Dermis microvascular lymphatic vessel endothelial cell (primary cell): ENCODE measurements at regions not wholly inside any gene's neighbourhood (a gene's known extent, or its start where the extent isn't known, plus 50 kb on each side); places are given as distances from the start of the nearest gene placed in this dataset.
A peak's percentile ranks its signal among the peaks of the same experiment; 100 is the strongest.
"Not testable (repeated sequence)": the region's sequence is repeated elsewhere in the genome, so short reads cannot be mapped to it uniquely, and the experiment has no call there.

Source experiments
- DNase-seq, 2 donors: peaks; one replicate each; pipeline versions ENCODE4 v3.0.0 to v3.0.0-alpha.2; 2010; ENCODE audit warnings: low read depth in 2 of 2

DNA sequence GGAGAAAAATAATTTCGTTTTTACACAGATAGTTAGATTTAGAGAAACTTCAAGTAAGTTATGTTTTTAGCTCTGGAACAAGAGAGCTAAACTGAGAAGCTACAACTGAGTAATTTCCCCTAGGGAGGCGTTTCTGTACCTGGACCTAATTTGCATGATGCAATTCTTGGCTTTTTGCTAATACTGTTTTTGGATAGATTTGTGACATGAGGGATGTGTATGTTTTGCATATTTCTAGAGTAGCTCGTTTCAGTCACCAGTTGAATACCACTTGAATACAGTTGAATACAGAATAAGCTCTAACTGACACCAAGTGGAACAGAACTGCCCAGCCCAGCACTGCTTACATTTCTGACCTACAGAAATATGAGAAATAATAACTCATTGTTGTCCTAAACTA is 1227.9 kb upstream of the SPRY2 start:
- no peak for DNase-seq

DNA sequence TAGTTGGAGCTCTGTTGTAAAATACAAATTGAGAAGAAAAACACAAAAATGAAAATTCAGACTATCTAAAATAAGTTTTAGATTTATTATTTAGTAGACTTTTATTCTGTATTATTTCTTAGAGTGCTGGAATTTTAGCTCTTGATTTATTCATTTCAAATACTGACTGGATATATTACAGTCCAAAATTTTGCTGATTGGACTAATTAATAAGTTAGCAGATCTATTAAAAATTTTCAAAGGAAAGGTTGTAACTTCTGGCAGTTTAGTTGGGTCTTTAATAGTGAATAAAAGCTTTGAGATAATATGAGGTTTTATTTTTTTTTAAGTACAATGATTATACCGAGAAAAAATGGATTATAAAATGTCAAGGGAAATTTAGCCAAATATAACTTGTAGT is 1224.9 kb upstream of the SPRY2 start:
- no peak for DNase-seq

DNA sequence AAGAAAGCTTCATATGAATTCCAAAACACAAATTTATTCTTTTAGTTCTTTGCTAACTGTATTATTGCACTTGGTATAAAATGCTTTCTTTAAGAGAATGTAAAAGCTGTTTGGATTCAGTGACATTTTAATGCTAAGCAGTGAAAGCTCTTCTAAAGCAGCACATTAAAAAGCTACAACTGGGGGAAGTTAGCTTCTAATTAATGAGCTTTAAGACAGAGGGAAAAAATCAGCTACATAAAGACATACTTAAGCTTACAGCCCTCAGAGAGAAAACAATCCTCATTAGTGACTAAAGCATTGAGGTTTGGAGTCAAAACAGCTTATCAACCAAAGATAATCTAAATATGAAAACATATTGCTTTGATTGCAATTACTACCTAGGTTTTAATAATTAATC is 1222.2 kb upstream of the SPRY2 start:
- no peak for DNase-seq

DNA sequence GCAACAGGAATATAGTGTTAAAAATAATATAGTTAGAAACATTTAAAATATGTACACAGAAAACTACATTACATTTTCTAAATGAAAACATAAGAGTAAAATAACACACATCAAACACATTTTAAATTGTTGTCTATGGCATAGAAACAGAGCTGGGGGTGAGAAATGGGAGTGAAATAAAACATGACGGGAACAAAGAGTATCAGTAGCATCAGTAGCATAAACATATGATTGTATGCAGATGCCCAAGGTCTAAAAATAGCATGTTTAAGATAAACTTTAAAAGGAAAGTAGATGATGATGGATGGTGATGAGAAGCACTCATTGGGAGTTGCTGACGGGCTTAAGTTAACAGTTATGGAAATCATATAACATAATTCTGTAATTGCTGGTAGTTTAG is 1221.7 kb upstream of the SPRY2 start:
- DNase-seq = no peak

DNA sequence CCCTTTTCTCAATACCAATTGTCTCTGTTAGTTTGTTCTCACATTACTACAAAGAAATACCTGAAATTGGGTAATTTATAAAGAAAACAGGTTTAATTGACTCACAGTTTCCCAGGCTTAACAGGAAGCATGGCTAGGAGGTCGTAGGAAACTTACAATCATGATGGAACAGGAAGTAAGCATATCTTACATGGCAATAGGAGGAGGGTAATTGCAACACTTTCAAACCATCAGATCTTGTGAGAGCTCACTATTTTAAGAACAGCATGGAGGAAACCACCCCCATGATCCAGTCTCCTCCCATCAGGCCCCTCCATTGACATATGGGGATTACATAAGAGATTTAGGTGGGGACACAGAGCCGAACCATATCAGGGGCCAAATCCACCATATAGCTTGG is 1210.1 kb upstream of the SPRY2 start:
- DNase-seq = no peak

DNA sequence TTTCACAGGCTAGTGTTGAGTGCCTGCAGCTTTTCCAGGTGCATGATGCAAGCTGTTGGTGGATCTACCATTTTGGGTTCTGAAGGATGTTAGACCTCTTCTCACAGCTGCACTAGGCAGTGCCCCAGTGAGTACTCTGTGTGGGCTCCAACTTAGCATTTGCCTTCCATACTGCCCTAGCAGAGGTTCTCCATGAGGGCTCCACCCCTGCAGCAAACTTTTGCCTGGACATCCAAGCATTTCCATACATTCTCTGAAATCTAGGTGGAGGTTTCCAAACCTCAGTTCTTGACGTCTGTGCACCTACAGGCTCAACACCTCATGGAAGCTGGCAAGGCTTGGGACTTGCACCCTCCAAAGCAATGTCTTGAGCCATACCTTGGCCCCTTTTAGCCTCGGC is 1205.4 kb upstream of the SPRY2 start:
- DNase-seq = not testable (repeated sequence)

DNA sequence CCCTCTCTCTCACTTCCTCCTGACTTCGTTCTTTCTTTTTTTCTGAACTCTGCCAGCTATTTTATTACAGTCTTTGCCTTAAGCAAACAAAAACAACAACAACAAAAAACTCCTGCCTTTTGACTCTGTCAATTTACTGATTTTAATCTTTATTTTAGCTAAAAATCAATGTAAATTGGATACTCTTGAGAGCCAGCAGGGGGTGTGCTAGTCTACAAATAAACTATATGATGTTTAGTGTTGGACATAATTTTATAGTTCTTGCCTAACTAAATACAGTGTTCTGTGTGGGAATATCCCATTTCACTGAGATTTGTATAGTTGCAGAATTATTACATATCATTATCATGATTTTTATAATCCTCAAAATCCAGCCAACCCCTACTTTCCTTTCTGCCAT is 1199.9 kb upstream of the SPRY2 start:
- no peak for DNase-seq

DNA sequence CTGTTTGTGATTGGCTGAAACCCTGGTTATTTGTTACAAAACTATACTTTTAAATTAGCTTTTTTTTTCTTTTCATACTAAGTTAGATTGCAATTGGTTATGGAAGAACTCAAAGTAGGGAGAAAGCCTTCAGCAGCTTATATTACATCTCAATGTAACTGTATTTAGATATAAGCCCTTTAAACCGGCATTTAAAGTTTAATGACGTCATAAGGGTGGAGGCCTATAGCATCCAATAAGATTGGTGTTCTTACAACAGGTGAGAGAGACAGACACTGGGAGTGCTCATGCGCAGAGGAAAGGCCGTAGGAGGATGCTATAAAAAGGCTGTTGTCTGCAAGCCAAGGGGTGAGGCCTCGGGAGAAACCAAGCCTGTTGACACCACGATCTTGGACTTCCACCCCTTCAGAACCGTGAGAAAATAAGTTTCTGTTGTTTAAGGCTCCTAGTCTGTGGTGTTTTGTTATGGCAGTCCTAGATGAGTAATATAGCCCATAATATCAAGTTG is 1198.8 kb upstream of the SPRY2 start:
- DNase-seq = no peak

DNA sequence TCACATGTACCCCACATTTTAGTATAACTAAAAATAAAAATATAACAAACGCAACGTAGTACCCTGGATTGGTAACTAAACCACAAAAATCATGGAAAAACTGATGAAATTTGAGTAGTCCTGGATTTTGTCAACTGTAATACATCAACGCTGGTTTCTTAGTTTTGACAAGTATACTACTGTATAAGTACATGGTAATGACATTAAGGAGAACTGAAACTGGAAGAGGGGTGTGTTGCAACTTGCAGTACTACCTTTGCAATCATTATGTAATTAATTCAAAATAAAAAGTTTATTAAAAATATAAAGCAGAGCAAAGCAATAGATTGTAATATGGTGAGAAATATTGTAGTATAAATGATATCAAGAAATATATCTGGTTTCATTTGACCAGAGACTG is 1158.0 kb upstream of the SPRY2 start:
- no peak for DNase-seq

DNA sequence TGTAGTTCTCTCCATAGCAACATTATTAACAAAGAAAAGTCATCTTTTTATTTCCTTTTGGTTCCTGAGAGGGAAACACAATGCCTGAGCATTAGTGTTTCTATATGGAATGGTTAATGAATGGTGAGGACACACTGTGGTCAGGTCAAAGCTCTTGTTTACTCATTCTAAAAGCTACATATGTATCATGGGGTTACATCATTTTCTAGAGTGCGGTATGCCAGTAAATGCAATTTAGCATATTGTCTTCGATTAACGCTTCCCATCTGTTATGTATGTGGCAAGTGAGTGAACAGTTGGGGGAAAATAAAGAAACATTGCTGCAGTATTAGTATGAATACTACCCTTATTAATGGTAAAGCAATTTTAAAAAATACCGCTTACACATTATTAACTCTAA is 1152.2 kb upstream of the SPRY2 start:
- no peak for DNase-seq

DNA sequence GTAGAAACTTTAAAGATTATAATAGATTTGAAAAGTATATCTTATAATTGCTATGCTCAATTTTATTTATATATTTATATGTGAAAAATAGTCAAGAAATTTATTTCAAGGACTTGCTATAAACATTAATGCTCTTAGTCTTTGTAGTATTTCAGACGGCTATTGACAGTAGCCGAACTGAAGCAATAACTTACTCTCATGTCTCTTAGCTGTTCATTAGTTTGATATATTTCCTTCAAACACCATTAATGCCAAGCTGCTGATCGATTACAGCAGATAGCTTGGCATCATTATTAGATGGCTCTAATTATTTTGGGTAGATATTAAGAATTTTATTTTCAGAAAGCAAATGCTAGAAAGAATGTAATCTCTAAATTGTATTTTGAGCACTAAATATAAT is 1151.5 kb upstream of the SPRY2 start:
- no peak for DNase-seq

DNA sequence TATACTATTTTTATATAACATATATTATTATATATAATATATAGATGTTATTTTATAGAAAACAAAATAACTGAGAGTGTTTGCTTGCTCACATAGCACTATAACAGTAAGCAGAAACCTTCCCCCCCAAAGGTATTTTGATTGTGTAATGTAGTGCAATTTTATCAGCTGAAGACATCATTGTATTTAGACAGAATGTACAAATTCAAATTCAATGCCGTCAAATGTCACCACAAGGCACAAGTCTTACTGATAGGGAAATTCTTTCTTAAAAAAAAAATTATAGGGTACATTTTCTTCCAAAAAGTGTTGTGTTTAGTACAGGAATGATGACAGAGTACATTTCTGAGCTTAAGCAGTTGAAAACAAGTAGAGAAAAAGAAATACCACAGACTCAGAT is 1147.1 kb upstream of the SPRY2 start:
- no peak for DNase-seq

DNA sequence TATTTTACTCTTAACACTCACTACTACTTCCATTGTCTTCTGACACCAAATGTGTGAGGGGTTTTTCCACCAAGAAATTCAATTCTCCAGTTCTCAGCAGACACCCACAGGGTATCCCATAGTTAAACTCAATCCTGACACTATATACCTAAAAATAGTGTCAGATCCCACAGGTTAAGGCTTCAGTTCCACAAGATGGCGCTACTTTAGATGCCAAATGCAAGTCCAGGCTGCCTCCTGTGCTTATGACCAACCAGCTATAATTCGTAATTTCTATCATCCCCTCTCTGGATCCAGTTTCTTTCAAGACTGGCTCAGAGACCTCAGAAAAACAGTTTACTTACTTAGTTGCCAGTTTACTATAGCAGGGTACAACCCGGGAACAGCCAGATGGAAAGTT is 1146.2 kb upstream of the SPRY2 start:
- peak in 1 of 2 donors; percentile 0 for DNase-seq

DNA sequence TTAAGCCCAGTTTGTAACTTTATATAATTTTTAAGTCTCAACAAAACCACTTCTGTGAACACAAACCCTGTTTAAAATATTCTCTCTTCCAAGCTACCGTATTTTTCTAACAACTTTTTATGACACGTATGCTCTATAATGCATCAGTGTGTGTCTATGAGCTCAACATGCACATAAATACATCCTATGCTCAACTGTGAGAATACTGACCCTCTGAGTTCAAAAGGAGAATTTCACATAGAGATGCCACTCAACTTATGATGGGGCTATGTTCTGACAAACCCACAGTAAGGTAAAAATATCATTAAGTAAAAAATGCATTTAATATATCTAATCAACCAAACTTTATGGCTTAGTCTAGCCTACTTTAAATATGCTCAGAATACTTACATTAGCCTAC is 1139.7 kb upstream of the SPRY2 start:
- DNase-seq = no peak

DNA sequence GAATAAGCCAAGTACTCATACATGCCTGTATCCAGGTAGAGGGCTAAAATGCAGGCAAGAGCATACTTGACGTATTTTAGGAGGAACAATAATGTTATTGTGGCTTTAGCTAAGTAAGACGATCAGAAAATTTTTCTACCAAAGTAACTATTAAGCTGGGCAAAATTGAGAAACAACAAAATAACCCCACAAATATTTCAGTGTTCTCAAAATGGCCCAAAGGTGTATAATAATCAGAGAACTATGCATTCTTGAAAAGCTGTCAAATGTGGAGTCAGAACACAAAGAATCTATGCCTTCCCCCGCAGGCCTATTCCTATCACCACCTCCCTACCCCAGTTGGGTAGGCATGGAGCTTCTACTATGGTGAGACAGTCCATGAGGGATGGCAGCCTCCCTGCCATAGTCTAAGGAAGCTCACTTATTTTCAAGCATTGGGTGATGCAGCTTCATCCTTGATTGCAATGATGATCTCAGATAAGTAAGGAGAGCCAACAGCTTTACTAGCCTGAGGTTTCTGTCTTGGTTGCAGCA is 1132.5 kb upstream of the SPRY2 start:
- no peak for DNase-seq

DNA sequence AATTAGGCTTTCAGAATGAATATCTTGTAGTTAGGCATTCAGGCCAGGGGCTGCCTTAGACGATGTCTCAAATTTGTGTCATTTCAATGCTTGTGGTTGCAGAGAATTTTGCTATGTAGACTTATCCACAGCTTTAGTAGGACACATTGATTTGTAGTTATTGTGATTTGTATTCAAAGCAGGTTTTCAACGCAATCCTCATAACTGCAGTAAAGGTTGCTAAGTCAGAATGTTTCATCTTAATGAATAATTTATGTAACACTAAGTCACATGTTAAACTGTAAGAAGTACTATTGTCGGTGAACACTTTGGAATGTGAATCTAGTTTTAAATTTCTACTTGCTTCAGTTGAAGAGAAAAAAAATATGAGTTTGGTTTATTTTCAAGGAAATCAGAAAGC is 1117.2 kb upstream of the SPRY2 start:
- DNase-seq = no peak

DNA sequence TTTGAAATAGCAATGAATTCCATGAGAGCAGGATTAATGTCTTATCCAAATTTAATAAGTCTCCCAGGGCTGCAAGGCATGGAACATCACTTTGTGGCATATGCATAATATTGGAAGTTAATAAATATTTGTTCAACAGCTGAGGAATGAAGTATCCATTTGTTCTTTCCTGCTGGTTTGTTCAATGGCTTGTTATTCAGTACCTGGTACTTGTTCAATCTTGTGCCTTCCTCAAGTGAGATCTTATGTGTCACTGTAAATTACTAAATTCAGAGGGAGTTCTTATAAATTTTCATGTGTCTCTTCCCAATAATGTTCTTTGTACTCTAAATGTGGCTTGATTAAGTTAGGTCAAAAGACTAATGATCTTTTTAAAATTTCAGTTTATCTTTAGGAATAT is 1105.5 kb upstream of the SPRY2 start:
- DNase-seq = no peak

DNA sequence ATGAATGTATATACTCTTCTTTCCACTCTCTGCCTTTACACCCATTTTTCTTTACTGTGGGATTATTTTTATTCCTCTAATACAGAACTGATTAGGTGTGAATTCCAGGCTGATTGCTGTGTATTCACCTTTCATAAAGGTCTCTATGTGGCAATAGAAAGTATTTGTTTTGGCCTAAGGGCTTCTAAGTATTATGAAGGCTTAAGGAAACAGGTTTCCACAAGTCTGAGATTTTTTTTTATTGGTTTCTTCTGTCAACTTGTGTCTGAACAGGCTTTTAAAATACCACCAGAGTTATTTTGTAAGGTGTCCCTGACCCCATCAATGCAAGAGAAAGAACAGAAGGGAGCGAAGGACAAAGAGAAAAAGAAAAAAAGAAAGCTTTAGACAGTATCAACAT is 1102.0 kb upstream of the SPRY2 start:
- no peak for DNase-seq

DNA sequence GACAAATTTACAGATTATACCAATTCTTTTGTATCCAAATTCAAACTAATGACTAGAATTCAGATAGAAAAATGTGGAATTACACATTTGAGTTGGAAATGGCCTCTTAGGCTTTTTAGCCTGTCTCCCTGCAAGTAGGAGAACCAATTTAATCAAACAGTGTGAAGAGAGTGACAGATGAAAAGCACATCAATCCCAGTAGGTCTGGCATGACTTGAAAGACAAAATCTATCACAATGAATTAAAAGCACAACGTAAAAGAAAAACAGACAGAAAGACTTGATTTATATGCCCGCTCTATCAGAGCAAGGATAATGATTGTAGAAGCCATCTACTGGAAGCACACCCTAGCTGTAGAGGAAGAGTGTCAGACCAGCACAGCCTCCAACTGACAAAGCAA is 1084.4 kb upstream of the SPRY2 start:
- no peak for DNase-seq

DNA sequence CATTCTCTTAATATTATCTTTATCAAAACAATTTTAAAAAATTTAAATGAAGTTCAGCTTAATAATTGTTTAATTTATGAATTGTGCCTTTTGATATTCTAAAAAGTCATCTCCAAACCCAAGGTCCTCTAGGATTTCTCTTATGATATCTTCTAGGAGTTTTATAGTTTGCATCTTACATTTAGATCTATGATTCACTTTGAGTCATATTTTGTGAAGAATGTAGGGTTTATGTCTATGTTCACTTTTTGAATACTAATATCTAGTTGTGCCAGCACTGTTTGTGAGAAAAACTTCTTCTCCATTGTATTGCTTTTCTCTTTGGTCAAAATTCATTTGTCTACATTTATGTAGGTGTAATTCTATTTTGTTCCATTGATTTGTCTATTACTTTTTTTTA is 1068.4 kb upstream of the SPRY2 start:
- DNase-seq = no peak

DNA sequence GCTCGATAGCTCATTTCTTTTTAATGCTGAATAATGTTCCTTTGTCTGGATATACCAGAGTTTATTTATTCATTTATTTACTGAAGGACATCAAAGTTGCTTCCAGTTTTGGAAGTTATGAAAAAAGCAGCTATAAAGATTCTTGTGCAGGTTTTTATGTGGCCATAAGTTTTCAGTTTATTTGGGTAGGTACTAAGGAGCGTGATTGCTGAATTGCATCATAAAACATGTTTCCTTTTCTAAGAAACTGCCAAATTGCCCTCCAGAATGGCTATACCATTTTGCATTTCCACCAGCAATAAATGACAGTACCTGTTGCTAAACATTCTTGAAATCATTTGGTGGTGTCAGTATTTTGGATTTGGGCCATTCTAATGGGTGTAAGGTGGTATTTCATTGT is 1067.7 kb upstream of the SPRY2 start:
- DNase-seq = no peak

DNA sequence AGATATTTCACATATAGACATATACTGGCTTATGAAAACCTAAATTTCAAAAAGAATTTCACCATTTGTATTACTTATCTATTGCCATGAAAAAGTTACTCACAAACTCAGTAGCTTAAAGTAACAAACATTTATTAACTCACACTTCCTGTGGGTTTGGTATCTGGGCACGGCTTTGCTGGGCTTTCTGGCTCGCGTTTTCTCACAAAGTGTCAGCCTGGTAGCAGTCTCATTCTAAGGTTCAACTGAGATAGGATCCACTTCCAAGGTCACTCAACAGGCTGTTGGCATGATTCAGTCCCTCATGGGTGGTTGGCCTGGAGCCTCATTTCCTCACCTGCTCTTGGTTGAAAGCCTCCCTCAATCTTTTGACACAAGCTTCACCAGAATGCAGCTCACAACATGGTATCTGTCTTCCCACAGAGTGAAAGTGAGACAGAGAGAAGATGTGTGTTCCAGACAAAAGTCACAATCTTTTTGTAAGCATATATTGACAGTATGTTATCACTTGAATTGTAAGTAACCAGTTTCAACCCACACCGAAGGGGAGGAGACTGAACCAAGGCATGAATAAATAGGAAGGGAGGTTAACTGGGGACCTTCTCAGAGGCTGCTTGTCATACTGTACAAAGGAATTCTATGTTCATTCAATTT is 1065.8 kb upstream of the SPRY2 start:
- DNase-seq = no peak

DNA sequence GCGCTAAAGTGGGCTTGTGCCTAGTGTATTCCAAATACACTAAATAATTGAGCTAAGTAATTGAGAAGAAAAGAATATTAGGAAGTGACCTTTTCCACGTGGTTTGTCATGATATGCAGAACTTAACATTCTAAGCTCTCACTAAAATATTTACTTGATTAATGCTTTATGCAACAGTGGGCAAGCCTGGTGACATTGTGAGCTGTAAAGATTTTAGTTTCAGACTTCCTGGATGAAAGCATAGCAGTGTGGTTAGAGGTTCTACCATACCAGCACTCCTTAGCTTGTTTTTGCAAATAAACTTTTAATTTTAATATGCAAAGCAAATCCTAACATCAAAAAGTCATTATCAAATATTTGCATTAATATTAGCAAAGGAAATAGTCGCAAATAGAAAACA is 1065.1 kb upstream of the SPRY2 start:
- no peak for DNase-seq

DNA sequence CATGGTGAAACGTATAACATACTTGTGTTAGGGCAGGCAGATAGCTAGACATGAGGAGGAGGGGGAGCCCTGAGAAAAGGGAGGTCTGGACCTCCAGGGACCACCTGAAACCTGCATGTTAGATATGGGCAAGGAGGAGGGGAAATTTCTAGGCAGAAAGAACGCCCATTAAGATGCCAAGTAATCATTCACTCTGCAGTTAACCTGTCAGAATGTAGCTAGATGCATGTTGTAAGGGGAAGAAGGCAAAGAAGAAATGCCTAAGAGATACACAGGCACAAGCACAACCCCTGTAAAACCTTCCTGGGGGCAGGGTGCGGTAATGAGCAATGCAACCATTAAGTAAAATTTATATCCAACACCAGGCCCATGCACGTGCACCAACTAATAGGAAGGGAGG is 1055.3 kb upstream of the SPRY2 start:
- no peak for DNase-seq
